CD4-positive, alpha-beta T cell treated with Interleukin-12 subunit alpha and Interleukin-12 subunit beta, for 1 hour (primary cell): ENCODE measurements at regions not wholly inside any gene's neighbourhood (a gene's known extent, or its start where the extent isn't known, plus 50 kb on each side); places are given as distances from the start of the nearest gene placed in this dataset.

Experiments
- DNase-seq: peaks from one replicate; pipeline ENCODE4 v3.0.0-alpha.2; 2020

- DNase-seq = no peak
Measured at GRCh38 chr6:118761645-118762044, 110.3 kb upstream of the CEP85L start.

GRCh38 chr6:118758946-118759345 is 107.6 kb upstream of the CEP85L start:
- DNase-seq = no peak

DNA sequence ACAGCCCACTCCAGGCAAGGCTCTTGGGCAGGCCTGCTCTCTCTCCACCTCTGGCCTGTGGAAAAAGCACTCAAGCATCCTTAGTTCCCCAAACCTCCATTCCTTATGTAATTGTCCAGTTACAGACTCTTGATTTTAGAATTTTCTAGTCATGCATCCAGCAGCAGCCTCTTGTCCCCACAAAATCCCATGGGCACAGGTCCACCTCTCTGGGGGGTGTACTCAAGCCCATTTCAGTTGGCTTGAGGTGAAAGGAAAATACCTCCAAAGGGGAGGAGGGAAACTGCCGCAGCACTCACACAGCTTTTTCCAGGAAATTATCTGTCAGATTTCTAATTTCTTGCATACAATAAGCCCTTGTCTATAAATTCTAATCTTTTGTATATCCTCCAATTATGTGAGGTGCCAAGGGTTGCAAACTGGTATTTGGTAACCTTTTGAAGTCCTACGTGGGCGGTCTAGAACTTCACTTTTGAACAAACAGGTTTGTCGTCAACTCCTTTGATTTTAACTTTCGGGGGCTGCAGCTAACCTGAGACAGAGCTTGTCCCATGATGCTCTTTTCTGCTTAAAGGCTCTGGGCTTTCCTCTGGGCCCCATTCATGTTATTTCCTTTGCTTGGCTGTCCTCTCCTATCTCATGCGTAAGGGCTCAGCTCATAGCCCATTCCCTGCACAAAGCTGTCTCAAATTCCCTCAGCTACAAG is 104.7 kb upstream of the CEP85L start:
- no peak for DNase-seq

DNA sequence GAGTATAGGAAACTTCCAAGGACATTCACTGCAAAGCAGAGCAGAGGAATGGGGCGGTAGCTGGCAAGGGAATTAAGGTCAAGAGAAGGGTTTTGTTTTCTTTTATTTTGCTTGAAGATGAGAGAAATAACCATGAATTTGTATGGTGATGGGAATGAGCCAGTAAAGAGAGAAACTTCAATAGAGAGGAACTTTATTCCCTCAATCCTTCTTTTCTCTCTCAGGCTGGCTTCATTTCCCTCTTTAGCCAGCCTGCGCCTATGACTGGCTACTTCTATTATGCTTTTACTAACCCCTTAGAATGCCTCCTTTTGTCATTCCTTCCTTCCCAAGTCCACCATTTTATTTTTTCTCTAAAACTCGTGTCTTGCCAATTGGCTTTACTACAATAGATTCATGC is 101.4 kb upstream of the CEP85L start:
- DNase-seq = no peak

DNA sequence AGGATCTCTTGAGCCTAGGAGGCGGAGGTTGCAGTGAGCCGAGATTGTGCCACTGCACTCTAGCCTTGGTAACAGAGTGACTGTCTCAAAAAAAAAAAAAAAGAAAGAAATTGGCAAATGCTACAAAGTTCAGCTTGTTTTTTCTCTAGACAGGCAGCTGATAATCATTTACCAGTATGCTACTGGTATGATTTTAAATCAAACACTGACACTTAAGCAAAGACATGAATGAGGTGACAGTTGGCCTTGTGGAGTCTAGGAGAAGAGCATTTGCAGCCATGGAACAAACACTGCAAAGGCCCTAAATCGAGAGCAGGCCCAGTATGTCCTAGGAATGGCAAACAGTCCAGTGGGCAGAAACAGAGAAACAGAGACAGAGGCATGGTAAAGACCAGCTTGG is 99.7 kb upstream of the CEP85L start:
- DNase-seq = no peak

DNA sequence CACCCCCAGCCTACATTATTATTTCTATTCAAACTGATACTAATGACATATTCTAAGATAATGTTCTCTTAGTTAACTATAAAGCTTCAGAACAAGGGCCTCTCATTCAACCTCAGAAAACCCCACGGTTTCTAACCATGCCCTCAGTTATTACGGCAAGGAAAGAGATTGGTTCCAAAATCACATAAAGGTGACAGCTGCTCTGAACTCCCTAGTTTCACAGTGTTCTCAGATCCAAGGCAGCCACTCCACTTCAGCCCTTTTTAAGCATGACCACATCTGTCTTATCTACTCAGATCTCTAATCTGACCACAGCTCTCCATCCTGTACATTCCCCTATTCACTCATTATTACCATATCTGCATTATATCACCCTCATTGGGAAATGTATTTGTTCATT is 98.8 kb upstream of the CEP85L start:
- no peak for DNase-seq

- no peak for DNase-seq
Measured at GRCh38 chr6:118748311-118749062, 97.1 kb upstream of the CEP85L start.

DNA sequence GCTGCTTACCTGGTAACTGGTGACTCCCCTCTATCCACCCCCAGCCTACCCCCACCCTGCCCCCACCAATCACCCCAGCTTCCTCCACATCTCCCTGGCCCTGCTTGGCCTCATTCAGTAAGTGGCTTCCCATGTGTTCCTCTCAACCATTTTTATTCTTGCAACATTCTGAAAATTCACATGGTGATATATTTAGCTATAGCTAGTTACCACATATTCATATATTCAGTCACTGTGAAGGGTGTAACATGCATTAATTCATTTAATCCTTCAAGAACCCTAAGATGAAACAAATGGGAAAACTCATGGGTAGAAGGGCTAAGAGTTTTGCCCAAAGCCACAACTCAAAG is 95.4 kb upstream of the CEP85L start:
- DNase-seq = no peak

GRCh38 chr6:118746145-118746824 is 94.9 kb upstream of the CEP85L start:
- peak; percentile 6 for DNase-seq

DNA sequence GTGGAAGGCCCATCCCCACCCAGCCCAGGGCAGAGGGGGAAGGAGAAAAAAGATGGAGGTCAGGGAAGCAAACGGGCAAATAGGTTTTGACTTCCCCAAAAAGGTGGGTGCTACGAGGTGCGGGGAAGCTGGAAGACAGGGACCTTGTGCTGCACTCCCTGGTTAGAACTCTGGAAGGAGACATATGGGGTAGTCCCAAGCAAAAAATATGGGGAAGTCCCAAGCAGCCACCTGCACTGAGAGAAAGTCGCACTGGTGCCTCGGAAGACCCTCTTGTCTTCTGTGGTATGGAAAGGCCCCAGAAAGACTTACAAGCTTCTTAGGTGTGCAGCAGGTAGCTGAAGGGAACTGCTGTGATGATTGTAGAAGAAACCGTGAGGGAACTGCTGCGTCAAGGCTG is 93.8 kb upstream of the CEP85L start:
- DNase-seq = no peak

GRCh38 chr6:118744261-118744941 is 93.0 kb upstream of the CEP85L start:
- DNase-seq = no peak

- no peak for DNase-seq
Measured at GRCh38 chr6:118743746-118744145, 92.4 kb upstream of the CEP85L start.

DNA sequence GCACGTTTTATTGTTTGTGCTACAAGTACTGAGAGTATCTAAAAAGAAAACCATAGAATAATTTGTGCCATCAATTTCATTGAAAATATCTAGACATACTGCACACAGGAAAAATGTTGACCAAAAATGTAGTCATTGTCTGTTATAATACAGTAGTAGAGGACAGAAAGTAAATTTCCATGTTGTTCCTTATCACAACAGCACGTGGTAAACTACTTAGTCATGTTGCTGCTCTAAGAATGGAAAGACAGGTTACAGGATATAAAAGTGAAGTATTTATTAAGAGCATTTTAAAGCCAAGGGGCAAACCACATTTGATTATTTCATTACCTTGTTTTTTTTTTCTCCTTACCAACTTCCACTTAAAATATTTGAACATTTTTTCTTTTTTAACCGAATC is 89.0 kb upstream of the CEP85L start:
- DNase-seq = no peak

DNA sequence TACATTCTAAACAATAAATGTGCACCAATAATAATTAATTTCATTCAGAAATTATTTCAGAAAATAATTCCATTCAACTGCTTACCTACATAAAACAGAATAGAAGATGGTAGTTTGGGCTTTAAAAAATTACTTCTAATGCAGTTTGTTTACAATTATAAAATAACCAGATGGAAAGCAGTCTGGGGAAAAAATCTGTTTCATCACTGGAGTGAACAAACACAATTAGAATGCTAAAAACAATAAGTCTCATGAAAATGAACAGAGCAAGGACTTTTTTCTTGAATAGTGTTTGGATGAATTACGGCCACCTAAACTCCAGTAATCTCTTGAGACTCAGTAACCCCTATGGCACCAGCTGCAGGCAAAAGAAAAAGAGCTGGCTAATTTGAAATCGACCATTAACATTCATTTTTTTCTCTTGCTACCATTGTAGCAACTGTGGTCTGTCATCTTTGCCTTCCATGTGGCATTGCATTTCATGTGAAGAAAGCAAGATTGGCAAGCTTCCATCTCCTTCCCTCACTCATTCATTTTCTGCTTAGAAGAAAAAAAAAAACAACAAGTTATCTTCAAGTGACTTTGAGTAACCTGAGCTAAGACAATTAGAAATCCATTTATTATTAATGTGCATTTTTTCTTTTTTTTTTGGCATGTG is 88.4 kb upstream of the CEP85L start:
- no peak for DNase-seq

DNA sequence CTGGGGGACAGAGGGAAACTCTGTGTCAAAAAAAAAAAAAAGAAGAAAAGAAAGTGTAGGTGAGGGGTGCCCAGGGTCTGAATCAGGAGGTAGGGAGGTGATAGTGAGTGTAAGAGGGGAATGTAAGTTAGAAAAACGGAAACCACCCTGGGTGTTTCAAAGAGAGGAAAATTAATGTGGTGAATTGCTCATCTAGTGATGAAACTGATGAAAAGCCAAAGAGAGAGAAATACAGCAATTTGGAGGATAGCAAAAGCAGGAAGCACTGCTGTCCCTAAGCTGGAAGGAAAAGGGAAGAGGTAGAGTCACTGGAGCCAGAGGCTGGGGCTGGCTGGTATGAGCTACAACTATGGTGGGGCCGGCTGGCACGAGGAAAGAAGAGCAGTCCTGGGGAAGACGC is 85.0 kb upstream of the CEP85L start:
- no peak for DNase-seq

GRCh38 chr6:118735320-118735719 is 83.9 kb upstream of the CEP85L start:
- peak; percentile 31 for DNase-seq

- peak; percentile 63 for DNase-seq
Measured at GRCh38 chr6:118725944-118726343, 74.6 kb upstream of the CEP85L start.

DNA sequence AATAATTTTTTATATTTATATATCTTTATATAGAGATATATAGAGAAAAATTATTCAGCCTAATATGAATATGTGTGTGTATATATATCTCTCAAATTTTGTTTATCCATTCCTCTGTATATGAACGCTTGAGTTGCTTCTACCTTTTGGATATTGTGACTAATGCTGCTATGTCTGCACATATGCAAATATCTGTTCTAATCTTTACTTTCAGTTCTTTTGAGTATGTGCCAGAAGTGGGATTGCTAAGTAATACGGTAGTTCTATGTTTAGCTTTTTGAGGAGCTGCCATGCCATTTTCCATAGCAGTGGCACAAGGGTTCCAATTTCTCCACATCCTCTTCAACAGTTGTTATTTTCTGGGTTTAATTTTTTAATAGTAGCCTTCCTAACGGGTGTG is 72.8 kb upstream of the CEP85L start:
- DNase-seq = no peak

GRCh38 chr6:118722829-118723813 is 71.7 kb upstream of the CEP85L start:
- DNase-seq = no peak

- no peak for DNase-seq
Measured at GRCh38 chr6:118720125-118720473, 68.7 kb upstream of the CEP85L start.

DNA sequence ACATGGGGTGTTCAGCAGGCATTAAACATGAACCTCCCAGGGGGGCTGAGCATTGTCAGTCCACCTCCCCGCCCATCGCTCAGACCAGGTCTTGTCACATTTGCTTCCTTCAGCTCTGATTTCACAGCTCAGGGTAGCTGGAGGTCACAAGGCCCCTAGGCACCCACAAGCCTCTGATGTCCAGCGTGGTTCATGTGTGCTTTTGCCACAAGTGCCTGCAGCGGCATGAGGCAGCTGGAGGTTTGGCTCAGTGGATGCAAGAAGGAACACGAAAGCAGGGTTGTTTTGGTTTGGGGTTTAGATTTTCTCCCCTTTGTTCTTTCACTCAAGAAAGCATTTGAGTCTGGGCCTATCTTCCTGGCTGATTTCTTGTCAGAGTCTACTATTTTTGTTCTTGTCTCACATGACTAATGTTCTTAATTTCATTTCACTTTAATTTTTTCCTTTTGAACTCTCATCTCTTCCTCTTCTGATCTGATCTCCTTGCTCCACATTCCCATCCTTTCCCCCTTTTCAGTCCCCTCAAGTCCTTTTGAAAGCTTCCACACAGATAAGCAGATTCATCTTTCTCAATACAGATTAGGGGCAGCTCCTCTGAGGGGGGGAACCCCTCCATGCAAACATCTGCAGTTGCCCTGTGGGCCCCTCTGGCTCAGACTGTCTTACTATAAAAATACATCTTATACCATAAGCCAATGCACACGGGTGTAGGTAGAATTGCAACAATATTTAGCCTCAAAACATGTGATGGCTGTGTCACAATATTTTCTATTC is 68.1 kb upstream of the CEP85L start:
- peak; percentile 34 for DNase-seq
